Endothelial cell of umbilical vein (primary cell): ENCODE measurements at regions not wholly inside any gene's neighbourhood (a gene's known extent, or its start where the extent isn't known, plus 50 kb on each side); places are given as distances from the start of the nearest gene placed in this dataset.
"Not testable (repeated sequence)": the region's sequence is repeated elsewhere in the genome, so short reads cannot be mapped to it uniquely, and the experiment has no call there.

Experiments used
- BruUV-seq: library from RNA; stranded (reverse); fragments of 400-500 nt; replicated peaks from 2 replicates; lab custom pipeline; 2021; lab: Mats Ljungman, UMichigan
- CTCF ChIA-PET: fragments of 300-600, 350-600 bp; sonication (Branson Sonifier 250); formaldehyde crosslinking; loops from one replicate; lab custom pipeline; 2021; ENCODE audit warnings: antibody characterized with exemption, inconsistent platforms; lab: Charles Lee
- POLR2A ChIA-PET: fragments of 300-600, 350-600 bp; sonication (Branson Sonifier 250); formaldehyde crosslinking; loops from one replicate; lab custom pipeline; 2021; ENCODE audit warnings: antibody characterized with exemption, inconsistent platforms; lab: Charles Lee
- DNase-seq: peaks from one replicate; pipeline ENCODE4 v3.0.0-alpha.2; 2011; ENCODE audit warnings: low read depth, low spot score
- FAIRE-seq: peaks from 2 replicates; lab custom pipeline; 2011; peaks lifted over from hg19 to GRCh38; lab: Jason Lieb, UNC
- H2AFZ ChIP-seq: 2 replicates; pipeline ENCODE4 v1.6.0; 2012; ENCODE audit warnings: low read depth, low read length, control low read depth, inconsistent platforms
- H3K27ac ChIP-seq: 2 replicates; pipeline ENCODE4 v1.5.1; 2011; ENCODE audit warnings: low read depth, mild to moderate bottlenecking, control low read depth, low read length, moderate library complexity; ENCODE audit not compliant: insufficient read depth
- H3K27me3 ChIP-seq, 2 experiments: 2 replicates each; pipeline versions ENCODE4 v1.6.0 to v1.6.1; 2011; ENCODE audit warnings: low read length in 2 of 2, mixed read lengths in 1 of 2; ENCODE audit not compliant: control insufficient read depth in 2 of 2, insufficient read depth in 2 of 2
- H3K36me3 ChIP-seq, 2 experiments: 2 replicates in 1 of 2; 3 replicates in 1 of 2; pipeline ENCODE4 v1.5.1; 2011; ENCODE audit warnings: low read length in 2 of 2, mild to moderate bottlenecking in 1 of 2, moderate library complexity in 1 of 2; ENCODE audit not compliant: control insufficient read depth in 2 of 2, insufficient read depth in 2 of 2; ENCODE audit errors: extremely low read depth in 1 of 2
- H3K4me1 ChIP-seq: 3 replicates; pipeline ENCODE4 v1.5.1; 2011; ENCODE audit warnings: mild to moderate bottlenecking, low read length; ENCODE audit not compliant: control insufficient read depth, insufficient read depth; ENCODE audit errors: extremely low read depth
- H3K4me2 ChIP-seq: 2 replicates; pipeline ENCODE4 v1.6.1; 2011; ENCODE audit warnings: low read length, control low read depth, mixed read lengths; ENCODE audit not compliant: insufficient read depth
- H3K4me3 ChIP-seq, 3 experiments: fragments of 200-600 bp in 1 of 3; sonication (generic), shearing (Covaris generic) in 1 of 3; replicated peaks in 1 of 3; 2 replicates each; pipeline ENCODE4 v1.5.1; 2011 to 2016; ENCODE audit warnings: control low read depth in 3 of 3, low read length in 3 of 3, mild to moderate bottlenecking in 2 of 3, inconsistent platforms in 1 of 3, low read depth in 1 of 3, moderate library complexity in 1 of 3; ENCODE audit not compliant: insufficient read depth in 1 of 3
- H3K79me2 ChIP-seq: 2 replicates; pipeline ENCODE4 v1.6.0; 2012; ENCODE audit warnings: low read length, inconsistent platforms; ENCODE audit not compliant: control insufficient read depth, insufficient read depth
- H3K9ac ChIP-seq: replicated peaks from 2 replicates; pipeline ENCODE3; 2011; ENCODE audit warnings: low read length, control low read depth; ENCODE audit not compliant: insufficient read depth; ENCODE audit errors: extremely low read depth
- H3K9me1 ChIP-seq: replicated peaks from 3 replicates; pipeline ENCODE4 v1.6.0; 2011; ENCODE audit warnings: mild to moderate bottlenecking, low read length; ENCODE audit not compliant: control insufficient read depth, insufficient read depth; ENCODE audit errors: extremely low read depth
- H3K9me3 ChIP-seq: replicated peaks from 2 replicates; pipeline ENCODE4 v1.5.1; 2012; ENCODE audit warnings: low read length, inconsistent platforms; ENCODE audit not compliant: control insufficient read depth, insufficient read depth
- H4K20me1 ChIP-seq: replicated peaks from 2 replicates; pipeline ENCODE3; 2011; ENCODE audit warnings: mild to moderate bottlenecking, low read length; ENCODE audit not compliant: control insufficient read depth, insufficient read depth; ENCODE audit errors: extremely low read depth
- CTCF ChIP-seq, 2 donors: IDR thresholded peaks; 1 replicate in 1 of 2; 2 replicates in 1 of 2; pipeline ENCODE4 v1.5.1; 2011; ENCODE audit warnings: low read length in 2 of 2, mild to moderate bottlenecking in 2 of 2, moderate library complexity in 2 of 2, control low read depth in 1 of 2, inconsistent platforms in 1 of 2, low read depth in 1 of 2; ENCODE audit not compliant: insufficient read depth in 1 of 2; ENCODE audit errors: extremely low read depth in 1 of 2
- EZH2 ChIP-seq: IDR thresholded peaks from 2 replicates; pipeline ENCODE4 v1.6.1; 2012; ENCODE audit warnings: borderline replicate concordance, low read depth, mild to moderate bottlenecking, moderate library complexity, low read length, inconsistent platforms; ENCODE audit not compliant: severe bottlenecking
- FOS ChIP-seq: IDR thresholded peaks from 2 replicates; pipeline ENCODE4 v1.6.1; 2011; ENCODE audit warnings: mild to moderate bottlenecking, low read length, moderate library complexity, borderline replicate concordance; ENCODE audit not compliant: insufficient read depth
- GATA2 ChIP-seq: IDR thresholded peaks from 2 replicates; pipeline ENCODE4 v1.7.0; 2011; ENCODE audit warnings: low read depth, mild to moderate bottlenecking, moderate library complexity, mixed read lengths, low read length; ENCODE audit not compliant: insufficient read length, insufficient read depth
- JUN ChIP-seq: IDR thresholded peaks from 2 replicates; pipeline ENCODE4 v1.6.1; 2011; ENCODE audit warnings: borderline replicate concordance, low read depth; ENCODE audit not compliant: insufficient read length, insufficient read depth
- MAX ChIP-seq: IDR thresholded peaks from 2 replicates; pipeline ENCODE4 v1.6.1; 2011; ENCODE audit not compliant: insufficient read depth, insufficient read length
- MYC ChIP-seq: IDR thresholded peaks from one replicate; pipeline ENCODE4 v1.6.1; 2011; ENCODE audit warnings: mild to moderate bottlenecking, low read depth, low read length
- POLR2A ChIP-seq: IDR thresholded peaks from 2 replicates; pipeline ENCODE4 v1.6.1; 2012; ENCODE audit warnings: low read depth, mild to moderate bottlenecking, control low read depth, low read length
- POLR2AphosphoS5 ChIP-seq: IDR thresholded peaks from 2 replicates; pipeline ENCODE4 v1.6.1; 2012; ENCODE audit warnings: low read depth, mild to moderate bottlenecking, control low read depth, low read length, moderate library complexity; ENCODE audit not compliant: insufficient read depth
- dilution Hi-C: fragments of 300-500 bp; cut with MboI; formaldehyde crosslinking; loops from one replicate; pipeline ENCODE4 v1.15.0; 2019; ENCODE audit warnings: low sequenced_read_pairs; ENCODE audit not compliant: extremely low pct_ligation_motif_present
- intact Hi-C: fragments of 100-400 bp; cut with micrococcal nuclease; formaldehyde crosslinking; loops from one replicate; pipeline ENCODE4 v1.10.0; 2022

- POLR2A ChIA-PET, H4K20me1 ChIP-seq, BruUV-seq, H3K27ac ChIP-seq, intact Hi-C loops, H3K9ac ChIP-seq, DNase-seq, FAIRE-seq, H3K36me3 ChIP-seq, H3K4me1 ChIP-seq, H3K4me2 ChIP-seq, CTCF ChIA-PET, H2AFZ ChIP-seq, H3K4me3 ChIP-seq, H3K27me3 ChIP-seq, H3K9me1 ChIP-seq, H3K79me2 ChIP-seq, dilution Hi-C loops: not testable (repeated sequence)
- peaks cover 12% of the 10 kb centered on the region for H3K9me3 ChIP-seq
These were observed 779.3 kb downstream of the RNF144A start for GRCh38 chr2:7696556-7696955.

GRCh38 chr2:7697052-7697451, 779.8 kb downstream of the RNF144A start:
- no peaks in the 10 kb centered on the region for H3K36me3 ChIP-seq
- no peak overlapping the region for H2AFZ ChIP-seq
- FAIRE-seq (no peak), DNase-seq (no peak)
- no peaks in the 10 kb centered on the region for H3K9me1 ChIP-seq
- H3K27me3 ChIP-seq: no peaks in the 10 kb centered on the region
- no peak overlapping the region for H3K9ac ChIP-seq
- H3K79me2 ChIP-seq: no peaks in the 10 kb centered on the region
- TF ChIP-seq CTCF (IDR thresholded peaks at IDR 0.05; ENCODE audit: extremely low read depth in 1 of 2, insufficient read depth in 1 of 2, low read depth in 1 of 2, low read length in 2 of 2) (no peak), POLR2AphosphoS5 (no peak), GATA2 (no peak), MAX (no peak), POLR2A (no peak), MYC (no peak), FOS (no peak), JUN (no peak), EZH2 (no peak)
- H3K4me1 ChIP-seq: no peaks in the 10 kb centered on the region
- H3K27ac ChIP-seq: no peak overlapping the region
- ChIA-PET POLR2A (no interaction called here), CTCF (no interaction called here)
- H3K4me2 ChIP-seq: no peak overlapping the region
- H3K4me3 ChIP-seq: no peak overlapping the region
- peaks cover 11% of the 10 kb centered on the region for H3K9me3 ChIP-seq
- dilution Hi-C loops (no loop called here), intact Hi-C loops (no loop called here)
- no TSS peak for BruUV-seq
- no peaks in the 10 kb centered on the region for H4K20me1 ChIP-seq
